SK-N-MC (cell line): ENCODE measurements at regions not wholly inside any gene's neighbourhood (a gene's known extent, or its start where the extent isn't known, plus 50 kb on each side); places are given as distances from the start of the nearest gene placed in this dataset.

Source experiments
- EZH2 ChIP-seq: fragments of 200-600 bp; sonication (generic); IDR thresholded peaks from one replicate; pipeline ENCODE4 v1.6.1; 2017; ENCODE audit warnings: antibody characterized with exemption
- FOXP2 ChIP-seq: optimal IDR thresholded peaks from 2 replicates; pipeline ENCODE3; 2011; ENCODE audit warnings: mild to moderate bottlenecking, moderate library complexity; ENCODE audit not compliant: insufficient read depth; ENCODE audit errors: extremely low read length, control extremely low read depth
- POLR2AphosphoS5 ChIP-seq: IDR thresholded peaks from 2 replicates; pipeline ENCODE4 v1.6.1; 2012; ENCODE audit warnings: mild to moderate bottlenecking, low read depth, low read length, borderline replicate concordance

DNA sequence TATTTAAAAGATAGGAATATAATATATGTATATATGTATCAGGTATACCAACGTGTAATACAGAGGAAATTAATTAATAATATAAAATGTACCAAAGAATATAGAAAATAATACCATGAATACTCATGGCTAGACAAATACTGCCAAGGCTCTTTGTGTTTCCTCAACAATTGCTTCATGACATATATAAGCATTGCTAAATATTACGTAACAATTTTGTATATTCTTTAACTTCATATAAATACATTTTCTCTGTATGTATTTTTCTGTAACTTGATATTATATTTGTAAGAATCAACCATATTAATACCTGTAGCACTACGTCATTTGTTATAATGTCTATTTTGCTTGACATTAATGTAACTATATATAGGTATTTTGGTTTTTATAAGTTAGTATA, 104.0 kb downstream of the CEP44 start:
- no peak for TF ChIP-seq POLR2AphosphoS5
- TF ChIP-seq EZH2, result no peak
- no peak for TF ChIP-seq FOXP2
